Duodenal mucosa (tissue), 2 donors: ENCODE measurements at regions not wholly inside any gene's neighbourhood (a gene's known extent, or its start where the extent isn't known, plus 50 kb on each side); places are given as distances from the start of the nearest gene placed in this dataset.

ENCODE experiments used
- H3K27ac ChIP-seq: one replicate; pipeline ENCODE4 v1.7.0; 2013; ENCODE audit warnings: low read depth, low read length
- H3K27me3 ChIP-seq, 2 donors: one replicate each; pipeline ENCODE4 v1.7.0; 2013; ENCODE audit warnings: low read length in 2 of 2, control low read depth in 1 of 2; ENCODE audit not compliant: insufficient read depth in 2 of 2, control insufficient read depth in 1 of 2
- H3K36me3 ChIP-seq, 2 donors: one replicate each; pipeline ENCODE4 v1.7.0; 2013; ENCODE audit warnings: low read length in 2 of 2, control low read depth in 1 of 2; ENCODE audit not compliant: insufficient read depth in 2 of 2, control insufficient read depth in 1 of 2
- H3K4me1 ChIP-seq, 2 donors: one replicate each; pipeline ENCODE4 v1.7.0; 2013; ENCODE audit warnings: low read length in 2 of 2, control low read depth in 1 of 2; ENCODE audit not compliant: insufficient read depth in 2 of 2, control insufficient read depth in 1 of 2
- H3K4me3 ChIP-seq, 2 donors: one replicate each; pipeline ENCODE4 v1.7.0; 2013; ENCODE audit warnings: low read length in 2 of 2, low read depth in 1 of 2
- H3K9ac ChIP-seq, 2 donors: one replicate each; pipeline ENCODE4 v1.7.0; 2013; ENCODE audit warnings: low read length in 2 of 2, low read depth in 1 of 2
- H3K9me3 ChIP-seq, 2 donors: one replicate each; pipeline ENCODE4 v1.7.0; 2013; ENCODE audit warnings: low read length in 2 of 2, control low read depth in 1 of 2; ENCODE audit not compliant: control insufficient read depth in 1 of 2

DNA sequence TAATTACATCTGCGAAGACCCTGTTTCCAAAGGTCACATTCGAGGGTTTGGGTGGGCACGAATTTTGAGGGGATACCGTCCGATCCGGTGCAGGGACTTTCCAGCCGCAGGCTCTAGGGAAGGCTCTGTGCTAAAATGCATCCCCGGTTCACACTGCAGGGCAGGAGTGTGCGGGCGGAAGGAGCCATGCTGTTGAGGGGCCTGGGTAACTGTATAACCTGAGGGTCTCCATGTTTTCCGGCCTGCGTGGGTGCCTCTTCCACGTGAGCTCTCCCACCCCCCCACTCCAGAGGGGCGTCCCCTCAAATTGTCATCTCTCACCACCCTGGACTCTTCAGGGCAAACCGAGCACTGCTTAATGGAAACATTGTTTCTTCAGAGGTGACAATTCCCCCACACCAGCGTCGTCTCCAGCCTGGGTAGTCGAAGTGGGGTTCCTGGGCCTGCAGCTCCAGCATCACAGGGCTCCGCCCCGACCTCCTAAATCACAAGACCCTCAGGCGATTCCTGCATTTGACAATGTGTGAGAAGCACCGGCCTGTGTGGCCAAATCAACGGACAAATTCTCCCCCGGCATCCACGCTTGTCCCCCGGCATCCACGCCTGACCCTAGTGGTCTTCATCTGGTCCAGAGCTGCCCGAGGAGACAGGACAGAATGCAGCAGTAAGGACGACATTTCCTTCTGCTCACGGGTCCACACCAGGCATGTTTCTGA lies 51.2 kb downstream of the FOXL3 start:
- peaks cover 21 to 25% of the 10 kb centered on the region in 2 donors for H3K4me1 ChIP-seq
- H3K9me3 ChIP-seq = no peaks in the 10 kb centered on the region
- H3K4me3 ChIP-seq = no peak overlapping the region
- H3K27me3 ChIP-seq = no peaks in the 10 kb centered on the region
- no peak overlapping the region for H3K27ac ChIP-seq
- H3K36me3 ChIP-seq = no peaks in the 10 kb centered on the region
- H3K9ac ChIP-seq = peak overlapping the region; percentile 23 to 25

DNA sequence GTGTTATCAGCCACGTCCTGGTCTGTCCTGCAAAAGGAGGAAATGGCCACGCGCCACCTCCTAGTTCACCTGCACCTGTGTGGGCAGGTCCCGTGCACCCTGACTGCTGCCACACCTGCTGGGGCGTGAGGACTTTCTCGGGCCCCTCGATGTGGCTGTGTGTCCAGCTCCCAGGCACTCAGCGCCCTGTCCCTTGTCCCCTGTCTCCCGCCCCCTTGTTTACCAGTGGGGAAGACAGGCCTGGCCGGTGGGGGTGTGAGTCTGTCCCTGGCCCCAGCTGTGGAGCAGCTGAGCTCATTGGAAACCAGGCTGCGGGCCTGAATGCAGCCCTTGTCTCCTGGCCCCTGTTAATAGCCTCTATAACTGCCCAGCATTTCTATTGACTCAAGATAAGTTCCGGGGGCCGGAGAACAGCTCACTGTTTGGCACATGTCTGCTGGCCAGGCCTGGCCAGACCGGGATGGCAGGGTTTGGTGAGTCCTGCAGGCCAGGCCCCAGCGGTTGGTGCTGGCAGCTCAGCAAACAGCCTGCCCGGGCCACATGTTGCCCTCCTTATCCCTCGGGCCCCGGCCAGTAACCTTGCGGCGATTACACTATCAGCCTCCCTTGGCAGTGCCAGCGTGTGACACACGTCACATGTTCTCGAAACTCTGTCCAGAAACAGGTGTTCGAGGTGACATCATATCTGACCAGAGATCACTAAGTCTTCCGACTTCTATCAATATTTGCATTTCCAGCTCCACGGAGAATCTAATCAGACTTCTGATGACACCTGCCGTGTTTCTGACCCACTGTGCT lies 52.1 kb downstream of the FOXL3 start:
- Histone ChIP-seq H3K27ac (peak overlapping the region; percentile 39), H3K4me1 (peaks cover 21 to 25% of the 10 kb centered on the region in 2 donors), H3K27me3 (no peaks in the 10 kb centered on the region), H3K36me3 (no peaks in the 10 kb centered on the region), H3K9me3 (no peaks in the 10 kb centered on the region), H3K4me3 (no peak overlapping the region), H3K9ac (peak overlapping the region in 1 of 2 donors; percentile 30)

DNA sequence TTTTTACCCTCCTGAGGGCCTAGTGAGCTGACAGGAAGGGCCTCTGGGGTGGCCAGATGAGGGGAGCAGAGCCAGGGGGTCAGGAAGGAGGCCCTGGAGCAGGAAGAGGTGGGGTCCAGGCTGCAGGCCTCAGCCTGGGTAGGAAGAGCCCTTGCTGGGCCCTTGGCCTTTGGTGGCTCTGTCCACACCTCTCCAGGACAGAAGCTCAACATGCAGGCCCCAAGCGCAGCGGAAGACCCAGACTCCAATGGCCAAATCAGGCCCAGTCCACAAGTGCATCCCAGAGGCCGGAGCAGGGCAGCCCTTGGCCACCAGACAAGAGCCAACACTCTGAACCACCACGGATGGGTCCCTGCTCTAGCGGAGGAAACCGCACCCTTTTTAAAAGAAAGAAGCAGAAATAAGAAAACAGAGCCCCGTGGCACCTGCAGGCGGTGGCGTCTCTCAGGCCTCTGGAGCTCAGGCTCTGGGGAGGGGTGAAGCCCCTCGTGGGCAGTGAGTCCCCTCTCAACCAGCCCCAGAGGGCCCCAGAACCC lies 52.8 kb downstream of the FOXL3 start:
- no peaks in the 10 kb centered on the region for H3K36me3 ChIP-seq
- no peaks in the 10 kb centered on the region for H3K27me3 ChIP-seq
- peak overlapping the region in 1 of 2 donors; percentile 11 for H3K9ac ChIP-seq
- peak overlapping the region; percentile 39 for H3K27ac ChIP-seq
- H3K9me3 ChIP-seq = no peaks in the 10 kb centered on the region
- no peak overlapping the region for H3K4me3 ChIP-seq
- H3K4me1 ChIP-seq = peaks cover 21 to 25% of the 10 kb centered on the region in 2 donors

- Histone ChIP-seq H3K36me3 (no peaks in the 10 kb centered on the region), H3K27ac (no peak overlapping the region), H3K27me3 (no peaks in the 10 kb centered on the region), H3K4me3 (no peak overlapping the region), H3K9me3 (no peaks in the 10 kb centered on the region), H3K9ac (no peak overlapping the region), H3K4me1 (peaks cover 21 to 25% of the 10 kb centered on the region in 2 donors)
These were observed 53.4 kb downstream of the FOXL3 start for GRCh38 chr7:343227-343822.

DNA sequence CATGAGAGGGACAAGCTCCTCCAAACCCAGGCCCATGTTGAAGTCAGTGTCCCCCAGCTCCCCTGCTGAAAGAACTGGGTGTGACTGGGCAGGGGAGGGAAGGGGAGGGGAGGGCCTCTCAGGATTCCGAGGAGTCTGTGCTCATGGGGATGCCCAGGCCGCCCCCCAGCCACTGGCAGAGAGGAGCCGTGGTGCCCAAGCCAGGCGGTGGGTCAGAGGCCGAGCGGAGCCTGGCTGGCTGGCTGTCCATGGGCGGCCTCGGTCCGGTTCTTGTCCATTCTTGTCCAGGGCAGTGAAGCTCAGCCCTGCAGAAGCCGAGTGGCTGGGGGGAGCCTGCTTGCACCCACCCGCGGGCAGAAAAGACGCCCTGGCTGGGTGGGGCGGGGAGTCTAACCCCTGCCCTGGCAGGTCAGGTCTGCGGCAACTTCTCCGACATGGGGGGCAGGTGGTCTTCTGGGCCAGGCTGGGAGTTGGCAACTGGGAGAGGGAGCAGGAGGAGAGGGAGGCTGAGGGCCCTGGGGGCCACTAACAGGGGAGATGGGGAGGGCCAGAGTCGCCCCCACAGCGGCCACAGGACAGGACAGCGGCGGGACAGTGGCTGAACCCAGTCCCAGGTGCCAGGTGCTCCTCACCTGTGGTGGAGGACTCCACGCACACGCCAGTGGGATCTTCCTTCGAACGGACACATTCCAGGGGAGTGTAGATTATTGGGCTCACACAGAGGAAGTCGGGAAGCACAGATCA lies 54.1 kb downstream of the FOXL3 start:
- Histone ChIP-seq H3K4me1 (peaks cover 21 to 25% of the 10 kb centered on the region in 2 donors), H3K36me3 (no peaks in the 10 kb centered on the region), H3K4me3 (no peak overlapping the region), H3K9me3 (no peaks in the 10 kb centered on the region), H3K27me3 (no peaks in the 10 kb centered on the region), H3K9ac (no peak overlapping the region), H3K27ac (no peak overlapping the region)

DNA sequence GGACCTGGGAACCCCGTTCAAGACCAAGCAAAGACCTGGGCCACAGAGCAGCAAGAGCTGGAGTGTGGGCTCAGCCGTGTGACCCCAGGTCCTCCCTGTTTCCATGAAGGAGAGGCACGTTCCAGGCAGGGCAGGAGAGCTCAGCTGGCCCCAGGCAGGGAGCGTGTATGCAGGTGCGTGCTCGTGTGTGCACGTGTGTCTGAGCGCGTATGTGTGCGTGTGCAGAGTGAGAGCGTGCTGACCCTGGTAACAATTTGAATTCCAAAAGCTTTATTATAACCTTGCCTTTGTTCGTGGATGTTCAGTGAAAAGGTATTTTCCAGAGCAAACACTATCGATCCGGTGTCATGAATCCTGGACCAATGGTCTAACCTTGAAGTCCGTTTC lies 54.6 kb downstream of the FOXL3 start:
- no peak overlapping the region for H3K9ac ChIP-seq
- H3K27ac ChIP-seq = no peak overlapping the region
- peaks cover 21 to 25% of the 10 kb centered on the region in 2 donors for H3K4me1 ChIP-seq
- H3K36me3 ChIP-seq = no peaks in the 10 kb centered on the region
- H3K27me3 ChIP-seq = no peaks in the 10 kb centered on the region
- H3K4me3 ChIP-seq = no peak overlapping the region
- H3K9me3 ChIP-seq = no peaks in the 10 kb centered on the region

DNA sequence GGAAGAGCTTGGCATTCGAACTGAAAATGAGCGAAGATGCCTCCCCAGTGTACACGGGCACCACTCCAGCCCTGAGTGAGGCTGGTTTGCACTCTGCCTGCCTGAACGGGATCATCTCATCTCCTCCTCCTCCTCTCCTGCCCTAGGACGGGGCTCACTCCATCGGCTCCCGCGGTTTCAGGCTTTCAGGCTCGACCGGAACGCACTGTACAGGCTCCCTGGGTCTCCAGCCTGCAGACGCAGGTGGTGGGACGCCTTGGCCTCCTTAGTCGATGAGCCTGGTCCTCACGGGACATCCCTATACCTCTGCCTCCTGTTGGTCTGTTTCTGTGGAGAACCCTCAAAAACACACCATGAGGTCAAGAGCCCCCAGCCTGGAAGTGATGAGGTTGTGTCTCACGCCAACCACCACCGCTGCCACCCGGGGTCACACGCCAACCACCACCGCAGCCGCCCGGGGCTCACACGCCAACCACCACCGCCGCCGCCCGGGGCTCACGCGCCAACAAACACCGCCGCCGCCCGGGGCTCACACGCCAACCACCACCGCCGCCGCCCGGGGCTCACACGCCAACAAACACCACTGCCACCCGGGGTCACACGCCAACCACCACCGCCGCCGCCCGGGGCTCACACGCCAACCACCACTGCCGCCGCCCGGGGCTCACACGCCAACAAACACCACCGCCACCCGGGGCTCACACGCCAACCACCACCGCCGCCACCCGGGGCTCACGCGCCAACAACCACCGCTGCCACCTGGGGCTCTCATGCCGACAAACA lies 56.3 kb downstream of the FOXL3 start:
- no peak overlapping the region for H3K27ac ChIP-seq
- no peaks in the 10 kb centered on the region for H3K9me3 ChIP-seq
- H3K36me3 ChIP-seq = no peaks in the 10 kb centered on the region
- H3K4me1 ChIP-seq = peaks cover 15 to 17% of the 10 kb centered on the region in 2 donors
- H3K4me3 ChIP-seq = no peak overlapping the region
- no peak overlapping the region for H3K9ac ChIP-seq
- H3K27me3 ChIP-seq = no peaks in the 10 kb centered on the region

DNA sequence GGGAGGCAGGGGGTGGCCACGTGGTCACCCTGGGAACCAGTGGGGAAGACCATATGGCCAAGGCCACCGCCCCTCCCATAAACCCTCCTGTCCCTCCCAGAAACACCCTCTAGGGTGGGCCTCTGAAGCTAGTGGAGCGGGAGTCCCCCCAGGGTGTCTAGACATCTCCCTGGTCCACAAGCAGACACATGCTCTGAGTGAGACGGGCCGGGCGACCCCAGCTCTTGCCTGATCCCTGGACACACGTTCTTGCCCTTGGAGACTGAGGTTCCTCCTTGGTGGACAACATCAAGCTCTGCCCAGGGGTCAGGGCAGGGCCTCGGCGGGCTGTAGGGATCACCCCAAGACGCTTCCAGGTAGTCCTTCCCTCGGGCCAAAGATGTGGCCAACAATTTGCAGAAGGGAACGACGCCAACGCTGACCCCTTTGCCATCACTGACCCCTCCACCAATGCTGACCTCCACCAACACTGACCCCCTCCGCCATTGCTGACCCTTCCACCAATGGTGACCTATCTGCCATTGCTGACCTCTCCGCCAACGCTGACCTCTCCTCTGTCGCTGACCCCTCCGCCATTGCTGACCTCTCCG lies 57.1 kb downstream of the FOXL3 start:
- H3K27ac ChIP-seq = no peak overlapping the region
- H3K36me3 ChIP-seq = no peaks in the 10 kb centered on the region
- H3K4me3 ChIP-seq = no peak overlapping the region
- H3K9ac ChIP-seq = no peak overlapping the region
- no peaks in the 10 kb centered on the region for H3K27me3 ChIP-seq
- H3K4me1 ChIP-seq = peaks cover 9 to 11% of the 10 kb centered on the region in 2 donors
- H3K9me3 ChIP-seq = no peaks in the 10 kb centered on the region
